ENCODE measurements at regions not wholly inside any gene's neighbourhood (a gene's known extent, or its start where the extent isn't known, plus 50 kb on each side); places are given as distances from the start of the nearest gene placed in this dataset.

- DNase-seq, result no peak
These were observed 608.5 kb upstream of the AGTR1 start for GRCh38 chr3:148089171-148089570.

GRCh38 chr3:148090156-148090555 is 607.5 kb upstream of the AGTR1 start:
- no peak for DNase-seq

- DNase-seq, result no peak
These were observed 604.9 kb upstream of the AGTR1 start for GRCh38 chr3:148092624-148093347.

GRCh38 chr3:148093753-148094152 is 604.0 kb upstream of the AGTR1 start:
- no peak for DNase-seq

GRCh38 chr3:148095962-148096361 is 601.7 kb upstream of the AGTR1 start:
- no peak for DNase-seq

- DNase-seq, result no peak
These were observed 597.2 kb upstream of the AGTR1 start for GRCh38 chr3:148100476-148100875.

- DNase-seq, result no peak
These were observed 596.6 kb upstream of the AGTR1 start for GRCh38 chr3:148101061-148101460.

GRCh38 chr3:148102156-148102555 is 595.5 kb upstream of the AGTR1 start:
- no peak for DNase-seq

- no peak for DNase-seq
These were observed 591.6 kb upstream of the AGTR1 start for GRCh38 chr3:148106062-148106461.

- no peak for DNase-seq
These were observed 570.7 kb upstream of the AGTR1 start for GRCh38 chr3:148126956-148127355.

GRCh38 chr3:148128136-148128535 is 569.6 kb upstream of the AGTR1 start:
- DNase-seq, result peak in 1 of 2 experiments; percentile 1

GRCh38 chr3:148131990-148132638 is 565.6 kb upstream of the AGTR1 start:
- no peak for DNase-seq

- DNase-seq, result no peak
These were observed 560.9 kb upstream of the AGTR1 start for GRCh38 chr3:148136816-148137215.

GRCh38 chr3:148146241-148146640 is 551.5 kb upstream of the AGTR1 start:
- DNase-seq, result no peak

GRCh38 chr3:148146947-148147826 is 550.5 kb upstream of the AGTR1 start:
- DNase-seq, result no peak

- no peak for DNase-seq
These were observed 549.8 kb upstream of the AGTR1 start for GRCh38 chr3:148147903-148148302.

- no peak for DNase-seq
These were observed 548.1 kb upstream of the AGTR1 start for GRCh38 chr3:148149556-148149955.

- DNase-seq, result no peak
These were observed 547.6 kb upstream of the AGTR1 start for GRCh38 chr3:148150141-148150540.

- DNase-seq, result no peak
These were observed 539.5 kb upstream of the AGTR1 start for GRCh38 chr3:148158210-148158609.

- DNase-seq, result no peak
These were observed 535.6 kb upstream of the AGTR1 start for GRCh38 chr3:148162132-148162531.

GRCh38 chr3:148168347-148168746 is 529.4 kb upstream of the AGTR1 start:
- no peak for DNase-seq

- DNase-seq, result no peak
These were observed 523.9 kb upstream of the AGTR1 start for GRCh38 chr3:148173851-148174250.

- no peak for DNase-seq
These were observed 522.5 kb upstream of the AGTR1 start for GRCh38 chr3:148175214-148175613.

- peak; percentile 41 to 48 for DNase-seq
These were observed 519.2 kb upstream of the AGTR1 start for GRCh38 chr3:148178503-148178902.
